ENCODE measurements at regions not wholly inside any gene's neighbourhood (a gene's known extent, or its start where the extent isn't known, plus 50 kb on each side); places are given as distances from the start of the nearest gene placed in this dataset.

- no peak for DNase-seq (ENCODE audit: low read depth in 3 of 3)
Measured at GRCh38 chr2:105450471-105450870, 51.6 kb upstream of the FHL2 start.

- no peak for DNase-seq (ENCODE audit: low read depth in 3 of 3)
Measured at GRCh38 chr2:105449076-105449475, 50.2 kb upstream of the FHL2 start.
